Activated CD4-positive, alpha-beta T cell treated with anti-CD3 and anti-CD28 coated beads, Interleukin-2, amount 10 ng/mL, durations not matched to agents 24 days and 14 days (primary cell): ENCODE measurements at regions not wholly inside any gene's neighbourhood (a gene's known extent, or its start where the extent isn't known, plus 50 kb on each side); places are given as distances from the start of the nearest gene placed in this dataset.
A peak's percentile ranks its signal among the peaks of the same experiment; 100 is the strongest.

Experiments used
- DNase-seq: peaks from one replicate; pipeline ENCODE4 v3.0.0; 2022
- H3K27ac Mint-ChIP-seq: one replicate; pipeline ENCODE4 v1.8.0; 2022; ENCODE audit warnings: mild to moderate bottlenecking, mixed read lengths
- H3K27me3 Mint-ChIP-seq: one replicate; pipeline ENCODE4 v1.8.0; 2022; ENCODE audit warnings: mixed read lengths
- H3K36me3 Mint-ChIP-seq: one replicate; pipeline ENCODE4 v1.8.0; 2022; ENCODE audit warnings: low read depth, mild to moderate bottlenecking, mixed read lengths
- H3K4me1 Mint-ChIP-seq: one replicate; pipeline ENCODE4 v1.8.0; 2021; ENCODE audit warnings: mixed read lengths
- H3K4me3 Mint-ChIP-seq: one replicate; pipeline ENCODE4 v1.8.0; 2022; ENCODE audit warnings: mild to moderate bottlenecking, moderate library complexity, mixed read lengths
- H3K9me3 Mint-ChIP-seq: one replicate; pipeline ENCODE4 v1.8.0; 2021; ENCODE audit warnings: mixed read lengths
- intact Hi-C: fragments of 100-400 bp; cut with micrococcal nuclease; formaldehyde crosslinking; loops from one replicate; pipeline ENCODE4 v1.15.1; 2023

GRCh38 chr13:23488442-23488841, 54.9 kb upstream of the SACS start:
- Mint-ChIP-seq H3K27ac (no peak overlapping the region), H3K36me3 (no peaks in the 10 kb centered on the region), H3K27me3 (peaks cover 6% of the 10 kb centered on the region), H3K4me1 (no peaks in the 10 kb centered on the region), H3K4me3 (no peak overlapping the region), H3K9me3 (no peaks in the 10 kb centered on the region)
- intact Hi-C loops = no loop called here
- no peak for DNase-seq

DNA sequence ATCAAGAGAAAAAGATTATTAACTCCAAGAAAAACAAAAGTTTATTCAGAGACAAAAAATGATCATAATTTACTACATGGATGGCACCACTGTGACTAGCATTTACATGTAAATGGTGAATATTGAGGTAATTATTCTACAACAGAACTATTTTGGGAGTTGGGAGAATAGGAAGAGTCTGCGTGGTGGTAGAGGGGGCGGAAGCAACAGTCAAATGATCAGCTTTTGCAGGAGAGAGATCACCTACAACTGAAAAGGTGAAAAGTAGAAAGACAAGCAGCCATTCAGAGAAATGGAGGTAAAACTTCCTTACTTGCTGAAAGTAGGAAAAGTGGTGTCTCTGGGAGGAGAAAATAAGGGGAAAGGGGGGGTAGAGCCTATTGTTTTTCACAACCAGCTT, 62.8 kb upstream of the SACS start:
- H3K4me3 Mint-ChIP-seq = no peak overlapping the region
- H3K9me3 Mint-ChIP-seq = no peaks in the 10 kb centered on the region

GRCh38 chr13:23497191-23497590, 63.7 kb upstream of the SACS start:
- no peaks in the 10 kb centered on the region for H3K36me3 Mint-ChIP-seq
- DNase-seq = no peak
- intact Hi-C loops = no loop called here
- H3K4me3 Mint-ChIP-seq = no peak overlapping the region
- peaks cover 5% of the 10 kb centered on the region for H3K27me3 Mint-ChIP-seq
- H3K27ac Mint-ChIP-seq = no peak overlapping the region
- no peaks in the 10 kb centered on the region for H3K9me3 Mint-ChIP-seq
- no peaks in the 10 kb centered on the region for H3K4me1 Mint-ChIP-seq

More for the DNA sequence above, 62.8 kb upstream of the SACS start:
- Mint-ChIP-seq H3K36me3 (no peaks in the 10 kb centered on the region), H3K27ac (no peak overlapping the region), H3K4me1 (no peaks in the 10 kb centered on the region), H3K27me3 (peaks cover 5% of the 10 kb centered on the region)
- intact Hi-C loops = no loop called here
- DNase-seq = no peak

DNA sequence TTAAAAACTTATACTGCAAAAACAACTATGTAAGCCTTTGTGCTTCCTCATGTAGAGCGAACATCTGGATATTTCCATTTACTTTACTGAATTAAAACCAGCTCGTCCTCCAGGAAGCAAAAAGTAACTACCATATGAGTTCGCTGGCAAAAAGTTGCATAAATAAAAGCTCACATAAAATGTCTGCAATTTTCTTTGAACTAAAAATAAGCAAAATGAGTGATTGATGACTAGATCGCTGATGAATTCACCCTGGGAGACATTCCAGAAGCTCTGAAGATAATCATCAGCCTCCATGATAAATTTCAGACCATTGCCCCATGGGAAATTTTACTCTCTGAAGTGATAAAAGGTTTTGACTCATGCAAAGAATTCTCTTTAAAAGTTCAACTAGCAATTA, 67.3 kb upstream of the SACS start:
- H3K4me1 Mint-ChIP-seq = no peaks in the 10 kb centered on the region

DNA sequence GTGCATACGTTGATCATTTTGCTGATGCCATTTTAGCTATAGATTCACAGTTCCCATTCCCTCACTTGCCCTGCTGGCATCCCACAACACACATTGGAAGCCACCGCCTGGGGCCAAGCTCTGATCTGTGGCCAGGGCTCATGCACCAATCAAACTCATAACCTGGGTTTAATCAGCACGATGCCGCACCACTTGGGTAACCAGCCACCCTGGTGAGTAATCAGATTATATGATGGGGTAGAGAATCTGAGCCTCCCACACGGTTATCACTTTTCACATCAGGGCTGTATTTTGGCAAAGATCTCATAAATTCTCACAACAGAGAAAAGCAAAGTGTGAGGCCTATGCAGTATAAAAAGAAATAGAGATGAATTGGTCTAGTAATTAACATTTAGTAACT, 66.0 kb upstream of the TNFRSF19 start:
- H3K4me3 Mint-ChIP-seq = no peak overlapping the region
- intact Hi-C loops = no loop called here

More for the DNA sequence above, 67.3 kb upstream of the SACS start:
- H3K27ac Mint-ChIP-seq = no peak overlapping the region
- H3K27me3 Mint-ChIP-seq = peaks cover 9% of the 10 kb centered on the region
- H3K36me3 Mint-ChIP-seq = no peaks in the 10 kb centered on the region
- H3K9me3 Mint-ChIP-seq = no peaks in the 10 kb centered on the region
- H3K4me3 Mint-ChIP-seq = no peak overlapping the region
- intact Hi-C loops = no loop called here
- no peak for DNase-seq

GRCh38 chr13:23505007-23505406, 65.2 kb upstream of the TNFRSF19 start:
- H3K27ac Mint-ChIP-seq = no peak overlapping the region
- intact Hi-C loops = no loop called here
- H3K9me3 Mint-ChIP-seq = no peaks in the 10 kb centered on the region

More for the DNA sequence above, 66.0 kb upstream of the TNFRSF19 start:
- Mint-ChIP-seq H3K36me3 (no peaks in the 10 kb centered on the region), H3K4me1 (no peaks in the 10 kb centered on the region), H3K27ac (no peak overlapping the region), H3K9me3 (no peaks in the 10 kb centered on the region), H3K27me3 (peaks cover 6% of the 10 kb centered on the region)
- no peak for DNase-seq

GRCh38 chr13:23506071-23506806, 64.0 kb upstream of the TNFRSF19 start:
- no peaks in the 10 kb centered on the region for H3K36me3 Mint-ChIP-seq
- H3K27ac Mint-ChIP-seq = no peak overlapping the region
- no peaks in the 10 kb centered on the region for H3K4me1 Mint-ChIP-seq
- peaks cover 4% of the 10 kb centered on the region for H3K27me3 Mint-ChIP-seq
- H3K9me3 Mint-ChIP-seq = no peaks in the 10 kb centered on the region
- no peak overlapping the region for H3K4me3 Mint-ChIP-seq
- intact Hi-C loops = no loop called here
- no peak for DNase-seq

More at GRCh38 chr13:23505007-23505406, 65.2 kb upstream of the TNFRSF19 start:
- DNase-seq = no peak
- H3K4me3 Mint-ChIP-seq = no peak overlapping the region
- no peaks in the 10 kb centered on the region for H3K4me1 Mint-ChIP-seq
- peaks cover 6% of the 10 kb centered on the region for H3K27me3 Mint-ChIP-seq
- H3K36me3 Mint-ChIP-seq = no peaks in the 10 kb centered on the region

- no peaks in the 10 kb centered on the region for H3K9me3 Mint-ChIP-seq
Observed at GRCh38 chr13:23506807-23507291, 63.4 kb upstream of the TNFRSF19 start.

GRCh38 chr13:23509781-23510543, 60.2 kb upstream of the TNFRSF19 start:
- no peak overlapping the region for H3K4me3 Mint-ChIP-seq
- H3K27me3 Mint-ChIP-seq = peaks cover 9% of the 10 kb centered on the region
- no peak for DNase-seq
- no peaks in the 10 kb centered on the region for H3K9me3 Mint-ChIP-seq
- no peaks in the 10 kb centered on the region for H3K4me1 Mint-ChIP-seq
- no peak overlapping the region for H3K27ac Mint-ChIP-seq
- H3K36me3 Mint-ChIP-seq = no peaks in the 10 kb centered on the region
- intact Hi-C loops = no loop called here

More at GRCh38 chr13:23506807-23507291, 63.4 kb upstream of the TNFRSF19 start:
- intact Hi-C loops = no loop called here
- Mint-ChIP-seq H3K27me3 (peaks cover 4% of the 10 kb centered on the region), H3K36me3 (no peaks in the 10 kb centered on the region), H3K4me3 (no peak overlapping the region), H3K27ac (no peak overlapping the region), H3K4me1 (no peaks in the 10 kb centered on the region)
- DNase-seq = no peak

GRCh38 chr13:23510544-23510916, 59.7 kb upstream of the TNFRSF19 start:
- H3K9me3 Mint-ChIP-seq = no peaks in the 10 kb centered on the region
- DNase-seq = no peak
- H3K4me1 Mint-ChIP-seq = no peaks in the 10 kb centered on the region
- H3K27ac Mint-ChIP-seq = no peak overlapping the region
- H3K27me3 Mint-ChIP-seq = peaks cover 12% of the 10 kb centered on the region
- intact Hi-C loops = no loop called here
- H3K36me3 Mint-ChIP-seq = no peaks in the 10 kb centered on the region
- H3K4me3 Mint-ChIP-seq = no peak overlapping the region

- Mint-ChIP-seq H3K4me1 (no peaks in the 10 kb centered on the region), H3K36me3 (no peaks in the 10 kb centered on the region), H3K9me3 (no peaks in the 10 kb centered on the region), H3K4me3 (no peak overlapping the region), H3K27ac (no peak overlapping the region), H3K27me3 (peaks cover 12% of the 10 kb centered on the region)
- peak; percentile 63 for DNase-seq
- intact Hi-C loops = no loop called here
Observed at GRCh38 chr13:23510979-23511735, 59.1 kb upstream of the TNFRSF19 start.

DNA sequence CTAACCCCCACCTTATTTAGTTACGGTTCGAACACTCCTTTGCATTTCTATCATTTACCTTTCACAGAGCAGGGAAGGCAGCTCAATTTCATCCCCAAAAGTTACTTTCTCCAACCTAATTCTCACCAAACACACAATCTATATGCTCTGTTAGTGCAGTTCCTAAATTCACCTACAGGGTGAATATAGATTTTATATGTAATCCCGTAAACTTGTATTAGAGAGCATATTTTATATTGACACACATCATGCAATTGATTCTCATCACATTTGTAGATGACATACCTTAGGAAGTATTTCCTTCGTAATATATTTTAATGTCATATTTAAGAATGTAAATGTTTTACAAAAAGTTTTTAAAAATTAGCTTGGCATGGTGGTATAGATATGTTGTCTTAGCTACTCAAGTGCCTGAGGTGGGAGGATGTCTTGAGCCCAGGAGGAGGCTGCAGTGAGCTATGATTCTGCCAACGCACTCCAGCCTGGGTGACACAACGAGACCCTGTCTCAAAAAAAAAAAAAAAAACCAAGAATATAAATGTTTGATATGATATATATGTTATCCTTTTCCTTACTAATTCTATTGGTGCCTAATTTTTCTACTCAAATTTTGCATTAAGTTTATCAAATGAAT, 57.3 kb upstream of the TNFRSF19 start:
- Mint-ChIP-seq H3K27ac (no peak overlapping the region), H3K9me3 (no peaks in the 10 kb centered on the region), H3K27me3 (peaks cover 22% of the 10 kb centered on the region), H3K4me1 (no peaks in the 10 kb centered on the region), H3K4me3 (no peak overlapping the region), H3K36me3 (no peaks in the 10 kb centered on the region)
- intact Hi-C loops = no loop called here
- DNase-seq = no peak

GRCh38 chr13:23513455-23513854, 56.8 kb upstream of the TNFRSF19 start:
- H3K4me1 Mint-ChIP-seq = no peaks in the 10 kb centered on the region
- no peak overlapping the region for H3K4me3 Mint-ChIP-seq
- DNase-seq = no peak
- H3K9me3 Mint-ChIP-seq = no peaks in the 10 kb centered on the region
- H3K36me3 Mint-ChIP-seq = no peaks in the 10 kb centered on the region
- H3K27me3 Mint-ChIP-seq = peaks cover 22% of the 10 kb centered on the region
- intact Hi-C loops = no loop called here
- H3K27ac Mint-ChIP-seq = no peak overlapping the region
